B cell (primary cell): ENCODE measurements at regions not wholly inside any gene's neighbourhood (a gene's known extent, or its start where the extent isn't known, plus 50 kb on each side); places are given as distances from the start of the nearest gene placed in this dataset.

Source experiments
- EZH2 ChIP-seq: IDR thresholded peaks from 2 replicates; pipeline ENCODE4 v1.6.1; 2012; ENCODE audit warnings: borderline replicate concordance, low read depth, mild to moderate bottlenecking, moderate library complexity, low read length; ENCODE audit not compliant: insufficient read depth, poor library complexity, severe bottlenecking
- TF ChIP-seq, protein P1 (sequence below): fragments of 200-600 bp; IDR thresholded peaks from one replicate; pipeline ENCODE4 v1.8.0; 2022; ENCODE audit warnings: antibody characterized with exemption, mild to moderate bottlenecking

GRCh38 chr3:103126115-103126514 is 691.3 kb downstream of the ZPLD1 start:
- TF ChIP-seq, protein P1, sequence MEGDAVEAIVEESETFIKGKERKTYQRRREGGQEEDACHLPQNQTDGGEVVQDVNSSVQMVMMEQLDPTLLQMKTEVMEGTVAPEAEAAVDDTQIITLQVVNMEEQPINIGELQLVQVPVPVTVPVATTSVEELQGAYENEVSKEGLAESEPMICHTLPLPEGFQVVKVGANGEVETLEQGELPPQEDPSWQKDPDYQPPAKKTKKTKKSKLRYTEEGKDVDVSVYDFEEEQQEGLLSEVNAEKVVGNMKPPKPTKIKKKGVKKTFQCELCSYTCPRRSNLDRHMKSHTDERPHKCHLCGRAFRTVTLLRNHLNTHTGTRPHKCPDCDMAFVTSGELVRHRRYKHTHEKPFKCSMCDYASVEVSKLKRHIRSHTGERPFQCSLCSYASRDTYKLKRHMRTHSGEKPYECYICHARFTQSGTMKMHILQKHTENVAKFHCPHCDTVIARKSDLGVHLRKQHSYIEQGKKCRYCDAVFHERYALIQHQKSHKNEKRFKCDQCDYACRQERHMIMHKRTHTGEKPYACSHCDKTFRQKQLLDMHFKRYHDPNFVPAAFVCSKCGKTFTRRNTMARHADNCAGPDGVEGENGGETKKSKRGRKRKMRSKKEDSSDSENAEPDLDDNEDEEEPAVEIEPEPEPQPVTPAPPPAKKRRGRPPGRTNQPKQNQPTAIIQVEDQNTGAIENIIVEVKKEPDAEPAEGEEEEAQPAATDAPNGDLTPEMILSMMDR: no peak
- TF ChIP-seq EZH2: no peak
